ENCODE measurements at regions not wholly inside any gene's neighbourhood (a gene's known extent, or its start where the extent isn't known, plus 50 kb on each side); places are given as distances from the start of the nearest gene placed in this dataset.
"Not testable (repeated sequence)": the region's sequence is repeated elsewhere in the genome, so short reads cannot be mapped to it uniquely, and the experiment has no call there.

- no peak for DNase-seq
Observed at GRCh38 chr2:65778137-65778536, 345.7 kb upstream of the SPRED2 start.

- DNase-seq, result no peak
Observed at GRCh38 chr2:65775839-65776238, 343.4 kb upstream of the SPRED2 start.

GRCh38 chr2:65767946-65768345 is 335.5 kb upstream of the SPRED2 start:
- DNase-seq, result no peak

- no peak for DNase-seq
Observed at GRCh38 chr2:65766768-65767267, 334.4 kb upstream of the SPRED2 start.

- DNase-seq, result no peak
Observed at GRCh38 chr2:65765376-65765775, 333.0 kb upstream of the SPRED2 start.

- DNase-seq, result no peak
Observed at GRCh38 chr2:65762068-65762467, 329.7 kb upstream of the SPRED2 start.

- no peak for DNase-seq
Observed at GRCh38 chr2:65754219-65754618, 321.8 kb upstream of the SPRED2 start.

GRCh38 chr2:65751408-65751807 is 319.0 kb upstream of the SPRED2 start:
- DNase-seq, result no peak

GRCh38 chr2:65749545-65749944 is 317.1 kb upstream of the SPRED2 start:
- no peak for DNase-seq

- DNase-seq, result not testable (repeated sequence)
Observed at GRCh38 chr2:65747875-65748274, 315.5 kb upstream of the SPRED2 start.

- DNase-seq, result no peak
Observed at GRCh38 chr2:65746931-65747675, 314.7 kb upstream of the SPRED2 start.

- DNase-seq, result no peak
Observed at GRCh38 chr2:65744477-65745200, 312.2 kb upstream of the SPRED2 start.

- DNase-seq, result no peak
Observed at GRCh38 chr2:65742977-65743376, 310.6 kb upstream of the SPRED2 start.

GRCh38 chr2:65739927-65740326 is 307.5 kb upstream of the SPRED2 start:
- no peak for DNase-seq

GRCh38 chr2:65737452-65738011 is 305.1 kb upstream of the SPRED2 start:
- no peak for DNase-seq

- DNase-seq, result no peak
Observed at GRCh38 chr2:65731476-65731875, 299.1 kb upstream of the SPRED2 start.

GRCh38 chr2:65730186-65730585 is 297.8 kb upstream of the SPRED2 start:
- no peak for DNase-seq

GRCh38 chr2:65729246-65729645 is 296.8 kb upstream of the SPRED2 start:
- no peak for DNase-seq

GRCh38 chr2:65728477-65729180 is 296.2 kb upstream of the SPRED2 start:
- DNase-seq, result no peak

GRCh38 chr2:65727816-65728215 is 295.4 kb upstream of the SPRED2 start:
- DNase-seq, result no peak

- DNase-seq, result no peak
Observed at GRCh38 chr2:65727381-65727780, 295.0 kb upstream of the SPRED2 start.

- no peak for DNase-seq
Observed at GRCh38 chr2:65724752-65725151, 292.4 kb upstream of the SPRED2 start.

- no peak for DNase-seq
Observed at GRCh38 chr2:65724336-65724735, 291.9 kb upstream of the SPRED2 start.

All from hematopoietic multipotent progenitor cell treated with erythropoietin and hydrocortisone succinate and interleukin-3 and kit ligand, for 8 days (in vitro differentiated cells).